ENCODE measurements at regions not wholly inside any gene's neighbourhood (a gene's known extent, or its start where the extent isn't known, plus 50 kb on each side); places are given as distances from the start of the nearest gene placed in this dataset.
A peak's percentile ranks its signal among the peaks of the same experiment; 100 is the strongest.

GRCh38 chr6:154885214-154885613 lies 109.9 kb upstream of the TIAM2 start:
- DNase-seq (ENCODE audit: low spot score), result no peak
- CTCF ChIA-PET, result no interaction called here
- H3K27ac ChIP-seq, result no peak overlapping the region
- TF ChIP-seq CTCF (conservative IDR thresholded peaks at IDR 0.05; ENCODE audit: low read depth), result no peak
- POLR2A ChIA-PET (ENCODE audit: low non-redundant PET), result no interaction called here

GRCh38 chr6:154886016-154886415 lies 109.1 kb upstream of the TIAM2 start:
- ChIA-PET CTCF (no interaction called here), POLR2A (ENCODE audit: low non-redundant PET) (no interaction called here)
- DNase-seq (ENCODE audit: low spot score), result no peak
- H3K27ac ChIP-seq, result no peak overlapping the region
- no peak for TF ChIP-seq CTCF (conservative IDR thresholded peaks at IDR 0.05; ENCODE audit: low read depth)

- CTCF ChIA-PET, result no interaction called here
Observed at GRCh38 chr6:154886471-154886870, 108.6 kb upstream of the TIAM2 start.

GRCh38 chr6:154887051-154887450 lies 108.1 kb upstream of the TIAM2 start:
- POLR2A ChIA-PET (ENCODE audit: low non-redundant PET), result no interaction called here
- peak; percentile 2 for DNase-seq (ENCODE audit: low spot score)
- CTCF ChIA-PET, result interaction anchor here (0.8 kb wide), 1 partner anchor 19 kb away, joined by 3 read pairs; no protein-coding TSS in a partner anchor
- H3K27ac ChIP-seq, result no peak overlapping the region
- no peak for TF ChIP-seq CTCF (conservative IDR thresholded peaks at IDR 0.05; ENCODE audit: low read depth)

More at GRCh38 chr6:154886471-154886870, 108.6 kb upstream of the TIAM2 start:
- TF ChIP-seq CTCF (conservative IDR thresholded peaks at IDR 0.05; ENCODE audit: low read depth), result no peak
- POLR2A ChIA-PET (ENCODE audit: low non-redundant PET), result no interaction called here
- H3K27ac ChIP-seq, result no peak overlapping the region
- no peak for DNase-seq (ENCODE audit: low spot score)

GRCh38 chr6:154888421-154889295 lies 106.5 kb upstream of the TIAM2 start:
- TF ChIP-seq CTCF (conservative IDR thresholded peaks at IDR 0.05; ENCODE audit: low read depth), result no peak
- no peak for DNase-seq (ENCODE audit: low spot score)
- H3K27ac ChIP-seq, result no peak overlapping the region
- CTCF ChIA-PET, result interaction anchor here (0.9 kb wide), 1 partner anchor 362 kb away, joined by 4 read pairs; no protein-coding TSS in a partner anchor
- POLR2A ChIA-PET (ENCODE audit: low non-redundant PET), result no interaction called here

- ChIA-PET POLR2A (ENCODE audit: low non-redundant PET) (no interaction called here), CTCF (interaction anchor here (0.6 kb wide), 1 partner anchor 38 kb away, joined by 3 read pairs; no protein-coding TSS in a partner anchor)
- DNase-seq (ENCODE audit: low spot score), result no peak
Observed at GRCh38 chr6:154890874-154891273, 104.2 kb upstream of the TIAM2 start.

More at GRCh38 chr6:154890874-154891273, 104.2 kb upstream of the TIAM2 start:
- H3K27ac ChIP-seq, result no peak overlapping the region
- no peak for TF ChIP-seq CTCF (conservative IDR thresholded peaks at IDR 0.05; ENCODE audit: low read depth)

Data from RWPE1 (cell line).